Esophagus squamous epithelium (tissue), 5 donors: ENCODE measurements at regions not wholly inside any gene's neighbourhood (a gene's known extent, or its start where the extent isn't known, plus 50 kb on each side); places are given as distances from the start of the nearest gene placed in this dataset.
A peak's percentile ranks its signal among the peaks of the same experiment; 100 is the strongest.
"Not testable (repeated sequence)": the region's sequence is repeated elsewhere in the genome, so short reads cannot be mapped to it uniquely, and the experiment has no call there.

Experiments used
- DNase-seq: peaks from one replicate; lab custom pipeline; 2025; lab: John Stamatoyannopoulos, UW
- H3K27ac ChIP-seq, 4 donors: fragments of 200-600 bp; sonication (generic); one replicate each; pipeline ENCODE4 v1.5.1; 2016 to 2019; ENCODE audit warnings: mild to moderate bottlenecking in 1 of 4
- H3K27me3 ChIP-seq, 4 donors: fragments of 200-600 bp; sonication (generic); 1 replicate in 3 of 4; 2 replicates in 1 of 4; pipeline versions ENCODE4 v1.5.1 to v1.6.0; 2017 to 2021; ENCODE audit warnings: antibody characterized with exemption in 1 of 4
- H3K36me3 ChIP-seq, 3 donors: fragments of 200-600 bp; sonication (generic); one replicate each; pipeline ENCODE4 v1.5.1; 2016 to 2019
- H3K4me1 ChIP-seq, 3 donors: fragments of 200-600 bp; sonication (generic); one replicate each; pipeline ENCODE4 v1.5.1; 2017 to 2019
- H3K4me3 ChIP-seq, 4 donors: fragments of 200-600 bp; sonication (generic); 1 replicate in 3 of 4; 2 replicates in 1 of 4; pipeline ENCODE4 v1.5.1; 2016 to 2019; ENCODE audit warnings: mild to moderate bottlenecking in 2 of 4, moderate library complexity in 1 of 4
- H3K9me3 ChIP-seq, 3 donors: fragments of 200-600 bp; sonication (generic); one replicate each; pipeline ENCODE4 v1.5.1; 2016 to 2019
- CTCF ChIP-seq, 6 experiments: fragments of 450-650 bp in 4 of 6; fragments of 200-600 bp in 2 of 6; sonication (generic) in 2 of 6; IDR thresholded peaks; one replicate each; pipeline ENCODE4 v1.5.1; 2016 to 2019; ENCODE audit warnings: antibody characterized with exemption in 6 of 6, mild to moderate bottlenecking in 4 of 6, moderate library complexity in 4 of 6
- POLR2A ChIP-seq, 4 donors: fragments of 450-650 bp; IDR thresholded peaks; one replicate each; pipeline ENCODE4 v1.6.1; 2017; ENCODE audit warnings: antibody characterized with exemption in 4 of 4, mild to moderate bottlenecking in 4 of 4, moderate library complexity in 3 of 4
- WGBS, 2 donors: methylation state at CpG; one replicate each; pipeline ENCODE4 v1.1.5; 2018; 5-methylcytosine and 5-hydroxymethylcytosine counted together
- intact Hi-C: fragments of 100-400 bp; cut with DNase I; formaldehyde crosslinking; loops from one replicate; pipeline ENCODE4 v1.15.0; 2022
- donor health status: DM: yes; HTN: yes; CAD: no.

GRCh38 chr15:59779110-59779509 lies 90.0 kb upstream of the BNIP2 start:
- no peak for DNase-seq
- no peaks in the 10 kb centered on the region for H3K4me1 ChIP-seq
- peaks cover 0 to 11% (median 0%) of the 10 kb centered on the region in 4 donors for H3K27me3 ChIP-seq
- H3K36me3 ChIP-seq, result no peaks in the 10 kb centered on the region
- TF ChIP-seq POLR2A (IDR thresholded peaks at IDR 0.05) (no peak), CTCF (IDR thresholded peaks at IDR 0.05) (no peak)
- no peak overlapping the region for H3K4me3 ChIP-seq
- no peak overlapping the region for H3K27ac ChIP-seq
- WGBS, 2 donors, result 90 to 100% methylated on average over 1 of the region's 1 CpG
- intact Hi-C loops, result no loop called here
- H3K9me3 ChIP-seq, result no peaks in the 10 kb centered on the region

GRCh38 chr15:59764775-59765174 lies 75.7 kb upstream of the BNIP2 start:
- Histone ChIP-seq H3K4me3 (no peak overlapping the region), H3K27ac (no peak overlapping the region), H3K36me3 (no peaks in the 10 kb centered on the region), H3K9me3 (no peaks in the 10 kb centered on the region), H3K4me1 (no peaks in the 10 kb centered on the region), H3K27me3 (peaks cover 0 to 36% (median 0%) of the 10 kb centered on the region in 4 donors)
- 48 to 53% methylated on average over 2 of the region's 2 CpGs for WGBS, 2 donors
- intact Hi-C loops, result no loop called here
- DNase-seq, result no peak
- TF ChIP-seq CTCF (IDR thresholded peaks at IDR 0.05) (no peak), POLR2A (IDR thresholded peaks at IDR 0.05) (no peak)

GRCh38 chr15:59762558-59762957 lies 73.4 kb upstream of the BNIP2 start:
- Histone ChIP-seq H3K27me3 (peaks cover 0 to 36% (median 0%) of the 10 kb centered on the region in 4 donors), H3K27ac (no peak overlapping the region), H3K9me3 (no peaks in the 10 kb centered on the region), H3K36me3 (no peaks in the 10 kb centered on the region), H3K4me1 (no peaks in the 10 kb centered on the region), H3K4me3 (no peak overlapping the region)
- DNase-seq, result no peak
- WGBS, 2 donors, result 75 to 80% methylated on average over 3 of the region's 3 CpGs
- TF ChIP-seq POLR2A (IDR thresholded peaks at IDR 0.05) (no peak), CTCF (IDR thresholded peaks at IDR 0.05) (no peak)
- intact Hi-C loops, result no loop called here

GRCh38 chr15:59760256-59760655 lies 71.1 kb upstream of the BNIP2 start:
- peaks cover 0 to 27% (median 0%) of the 10 kb centered on the region in 4 donors for H3K27me3 ChIP-seq
- H3K36me3 ChIP-seq, H3K27ac ChIP-seq, H3K9me3 ChIP-seq, H3K4me3 ChIP-seq, intact Hi-C loops, H3K4me1 ChIP-seq, DNase-seq: not testable (repeated sequence)
- 63 to 88% methylated on average over 2 of the region's 2 CpGs for WGBS, 2 donors

GRCh38 chr15:59751552-59752413 lies 62.7 kb upstream of the BNIP2 start:
- 48% methylated on average over 7 of the region's 7 CpGs for WGBS, 2 donors
- TF ChIP-seq CTCF (IDR thresholded peaks at IDR 0.05) (peak in 4 of 6 experiments; percentile 15 to 52 (median 34)), POLR2A (IDR thresholded peaks at IDR 0.05) (no peak)
- intact Hi-C loops, result no loop called here
- no peaks in the 10 kb centered on the region for H3K36me3 ChIP-seq
- H3K9me3 ChIP-seq, result no peaks in the 10 kb centered on the region
- no peaks in the 10 kb centered on the region for H3K4me1 ChIP-seq
- no peak for DNase-seq
- H3K4me3 ChIP-seq, result no peak overlapping the region
- H3K27me3 ChIP-seq, result peaks cover 0 to 58% (median 0%) of the 10 kb centered on the region in 4 donors
- H3K27ac ChIP-seq, result no peak overlapping the region
